SU-DHL-6 (cell line): ENCODE measurements at regions not wholly inside any gene's neighbourhood (a gene's known extent, or its start where the extent isn't known, plus 50 kb on each side); places are given as distances from the start of the nearest gene placed in this dataset.

Source experiments
- H2AFZ ChIP-seq: fragments of 200-600 bp; sonication (generic); 2 replicates; pipeline ENCODE4 v1.6.1; 2014; ENCODE audit warnings: low read depth, mild to moderate bottlenecking, moderate library complexity, mixed read lengths, antibody characterized with exemption, low read length; ENCODE audit not compliant: severe bottlenecking
- H3F3A ChIP-seq: fragments of 200-600 bp; shearing (Covaris generic); 2 replicates; pipeline ENCODE4 v1.6.0; 2016; ENCODE audit warnings: antibody characterized with exemption, mild to moderate bottlenecking; ENCODE audit not compliant: insufficient read depth
- H3K27ac ChIP-seq: fragments of 200-600 bp; sonication (generic); 2 replicates; pipeline ENCODE4 v1.5.1; 2016; ENCODE audit warnings: low read depth, mild to moderate bottlenecking, low read length, moderate library complexity, mixed read lengths
- H3K27me3 ChIP-seq: fragments of 200-600 bp; sonication (generic), shearing (Covaris generic); 2 replicates; pipeline ENCODE4 v1.6.0; 2014; ENCODE audit warnings: mild to moderate bottlenecking, low read length
- H3K36me3 ChIP-seq: fragments of 200-600 bp; sonication (generic); 2 replicates; pipeline ENCODE4 v1.6.1; 2014; ENCODE audit warnings: mild to moderate bottlenecking, low read length, mixed read lengths
- H3K4me2 ChIP-seq: fragments of 300-600, 200-600 bp; shearing (Covaris generic), sonication (generic); 2 replicates; pipeline ENCODE4 v1.6.0; 2014; ENCODE audit warnings: low read length, low read depth, mild to moderate bottlenecking; ENCODE audit not compliant: poor library complexity, severe bottlenecking
- H3K4me3 ChIP-seq: fragments of 200-600 bp; sonication (generic); 2 replicates; pipeline ENCODE4 v1.5.1; 2014; ENCODE audit warnings: antibody characterized with exemption, low read length, mild to moderate bottlenecking, mixed read lengths; ENCODE audit not compliant: insufficient read depth, poor library complexity, severe bottlenecking
- H3K79me2 ChIP-seq: fragments of 200-600 bp; sonication (generic); 2 replicates; pipeline ENCODE4 v1.6.1; 2014; ENCODE audit warnings: mild to moderate bottlenecking, low read length, moderate library complexity; ENCODE audit not compliant: insufficient read depth
- H3K9ac ChIP-seq: fragments of 200-600 bp; sonication (generic); 2 replicates; pipeline ENCODE4 v1.7.0; 2014; ENCODE audit warnings: mild to moderate bottlenecking, low read length
- H3K9me2 ChIP-seq: fragments of 200-600 bp; sonication (generic); replicated peaks from 2 replicates; pipeline ENCODE4 v1.6.1; 2014; ENCODE audit warnings: low read length; ENCODE audit not compliant: insufficient read depth
- H3K9me3 ChIP-seq: fragments of 200-600 bp; sonication (generic); 2 replicates; pipeline ENCODE4 v1.6.1; 2014; ENCODE audit warnings: low read length, mixed read lengths; ENCODE audit not compliant: insufficient read depth
- H4K20me1 ChIP-seq: fragments of 200-600 bp; sonication (generic); 2 replicates; pipeline ENCODE4 v1.6.1; 2014; ENCODE audit warnings: low read depth, mild to moderate bottlenecking, antibody characterized with exemption, low read length, moderate library complexity, mixed read lengths
- CTCF ChIP-seq: fragments of 200-600 bp; sonication (generic); IDR thresholded peaks from one replicate; pipeline ENCODE4 v1.5.1; 2017; ENCODE audit warnings: antibody characterized with exemption, mild to moderate bottlenecking, low read length, moderate library complexity; ENCODE audit not compliant: insufficient read depth, poor library complexity, severe bottlenecking
- EZH2phosphoT487 ChIP-seq: fragments of 200-600 bp; sonication (generic), shearing (Covaris generic); conservative IDR thresholded peaks from 2 replicates; pipeline ENCODE4 v1.6.1; 2018; ENCODE audit warnings: mild to moderate bottlenecking, antibody characterized with exemption, low read length, moderate library complexity, mixed read lengths

GRCh38 chr12:111256629-111257434, 112.1 kb downstream of the PHETA1 start:
- TF ChIP-seq EZH2phosphoT487 (no peak), CTCF (no peak)
- Histone ChIP-seq H3K27me3 (no peaks in the 10 kb centered on the region), H3K9ac (no peak overlapping the region), H3K79me2 (peaks cover 18% of the 10 kb centered on the region), H3K4me2 (no peak overlapping the region), H3K9me2 (no peaks in the 10 kb centered on the region), H3K27ac (no peak overlapping the region), H4K20me1 (peaks cover 10% of the 10 kb centered on the region; the same call in 1 of the 2 replicates), H3K9me3 (no peaks in the 10 kb centered on the region), H2AFZ (no peak overlapping the region), H3F3A (no peaks in the 10 kb centered on the region), H3K36me3 (peaks cover 14% of the 10 kb centered on the region; the same call in 1 of the 2 replicates), H3K4me3 (no peak overlapping the region)

- no peak overlapping the region for H2AFZ ChIP-seq
- H3K36me3 ChIP-seq: peaks cover 19% of the 10 kb centered on the region
- no peaks in the 10 kb centered on the region for H3K9me3 ChIP-seq
- TF ChIP-seq CTCF (no peak), EZH2phosphoT487 (no peak)
- no peak overlapping the region for H3K27ac ChIP-seq
- no peak overlapping the region for H3K4me2 ChIP-seq
- no peak overlapping the region for H3K4me3 ChIP-seq
- peaks cover 20% of the 10 kb centered on the region for H3K79me2 ChIP-seq
- peaks cover 13% of the 10 kb centered on the region; the same call in 1 of the 2 replicates for H4K20me1 ChIP-seq
- H3F3A ChIP-seq: peaks cover 4% of the 10 kb centered on the region; the same call in 1 of the 2 replicates
- no peaks in the 10 kb centered on the region for H3K9me2 ChIP-seq
- H3K27me3 ChIP-seq: no peaks in the 10 kb centered on the region
- no peak overlapping the region for H3K9ac ChIP-seq
These were observed 113.6 kb downstream of the PHETA1 start for GRCh38 chr12:111255261-111255660.

- H3K79me2 ChIP-seq: peaks cover 23% of the 10 kb centered on the region
- peaks cover 19% of the 10 kb centered on the region for H3K36me3 ChIP-seq
- peaks cover 4% of the 10 kb centered on the region; the same call in 1 of the 2 replicates for H3F3A ChIP-seq
- H3K9ac ChIP-seq: no peak overlapping the region
- no peak overlapping the region for H3K27ac ChIP-seq
- H2AFZ ChIP-seq: no peak overlapping the region
- no peak overlapping the region for H3K4me3 ChIP-seq
- H3K9me2 ChIP-seq: no peaks in the 10 kb centered on the region
- TF ChIP-seq CTCF (no peak), EZH2phosphoT487 (no peak)
- no peak overlapping the region for H3K4me2 ChIP-seq
- H4K20me1 ChIP-seq: peaks cover 13% of the 10 kb centered on the region; the same call in 1 of the 2 replicates
- H3K9me3 ChIP-seq: no peaks in the 10 kb centered on the region
- no peaks in the 10 kb centered on the region for H3K27me3 ChIP-seq
These were observed 114.8 kb downstream of the PHETA1 start for GRCh38 chr12:111254106-111254505.
